ENCODE measurements at regions not wholly inside any gene's neighbourhood (a gene's known extent, or its start where the extent isn't known, plus 50 kb on each side); places are given as distances from the start of the nearest gene placed in this dataset.

- DNase-seq: no peak
Observed at GRCh38 chr4:123819362-123820035, 422.9 kb downstream of the SPRY1 start.

GRCh38 chr4:123821861-123822260 is 425.3 kb downstream of the SPRY1 start:
- DNase-seq: no peak

GRCh38 chr4:123822353-123822752 is 425.8 kb downstream of the SPRY1 start:
- no peak for DNase-seq

- DNase-seq: no peak
Observed at GRCh38 chr4:123823244-123823643, 426.6 kb downstream of the SPRY1 start.

- no peak for DNase-seq
Observed at GRCh38 chr4:123824524-123824923, 427.9 kb downstream of the SPRY1 start.

- DNase-seq: no peak
Observed at GRCh38 chr4:123825596-123826291, 429.1 kb downstream of the SPRY1 start.

- no peak for DNase-seq
Observed at GRCh38 chr4:123826896-123827295, 430.3 kb downstream of the SPRY1 start.

GRCh38 chr4:123827511-123827910 is 430.9 kb downstream of the SPRY1 start:
- DNase-seq: no peak

- no peak for DNase-seq
Observed at GRCh38 chr4:123830930-123831329, 434.3 kb downstream of the SPRY1 start.

GRCh38 chr4:123832173-123833026 is 435.8 kb downstream of the SPRY1 start:
- DNase-seq: no peak

- no peak for DNase-seq
Observed at GRCh38 chr4:123833171-123833643, 436.6 kb downstream of the SPRY1 start.

GRCh38 chr4:123835831-123836590 is 439.4 kb downstream of the SPRY1 start:
- DNase-seq: no peak

GRCh38 chr4:123836851-123837595 is 440.4 kb downstream of the SPRY1 start:
- no peak for DNase-seq

GRCh38 chr4:123838474-123838873 is 441.9 kb downstream of the SPRY1 start:
- no peak for DNase-seq

GRCh38 chr4:123840197-123840596 is 443.6 kb downstream of the SPRY1 start:
- no peak for DNase-seq

GRCh38 chr4:123841447-123842121 is 445.0 kb downstream of the SPRY1 start:
- DNase-seq: no peak

GRCh38 chr4:123843137-123843536 is 446.5 kb downstream of the SPRY1 start:
- no peak for DNase-seq

GRCh38 chr4:123844374-123844773 is 447.8 kb downstream of the SPRY1 start:
- DNase-seq: no peak

- DNase-seq: no peak
Observed at GRCh38 chr4:123846092-123846491, 449.5 kb downstream of the SPRY1 start.

GRCh38 chr4:123846561-123846960 is 450.0 kb downstream of the SPRY1 start:
- DNase-seq: no peak

GRCh38 chr4:123848606-123849005 is 452.0 kb downstream of the SPRY1 start:
- DNase-seq: no peak

All from CD4-positive, alpha-beta T cell treated with Interleukin-4 for 1 hour (primary cell).